Smooth muscle cell (in vitro differentiated cells): ENCODE measurements at regions not wholly inside any gene's neighbourhood (a gene's known extent, or its start where the extent isn't known, plus 50 kb on each side); places are given as distances from the start of the nearest gene placed in this dataset.

ENCODE experiments used
- DNase-seq: peaks from one replicate; lab custom pipeline; 2025; ENCODE audit not compliant: unreplicated experiment; lab: John Stamatoyannopoulos, UW
- H2AFZ ChIP-seq: fragments of 200-600 bp; sonication (generic); 2 replicates; pipeline ENCODE4 v1.6.0; 2016; ENCODE audit warnings: antibody characterized with exemption, low read depth, mild to moderate bottlenecking
- H3F3A ChIP-seq: fragments of 200-600 bp; sonication (generic); 2 replicates; pipeline ENCODE4 v1.6.0; 2017; ENCODE audit warnings: antibody characterized with exemption, low read depth
- H3K27ac ChIP-seq: fragments of 200-600 bp; sonication (generic); 2 replicates; pipeline ENCODE4 v1.5.1; 2016; ENCODE audit warnings: low read depth, mild to moderate bottlenecking
- H3K27me3 ChIP-seq: fragments of 200-600 bp; sonication (generic); 2 replicates; pipeline ENCODE4 v1.6.1; 2016; ENCODE audit warnings: low read depth, mild to moderate bottlenecking
- H3K36me3 ChIP-seq: fragments of 200-600 bp; sonication (generic); 2 replicates; pipeline ENCODE4 v1.5.1; 2016; ENCODE audit warnings: low read depth
- H3K4me1 ChIP-seq: fragments of 200-600 bp; sonication (generic); 2 replicates; pipeline ENCODE4 v1.5.1; 2016; ENCODE audit warnings: low read depth
- H3K4me2 ChIP-seq: fragments of 200-600 bp; sonication (generic); 2 replicates; pipeline ENCODE4 v1.6.0; 2016; ENCODE audit warnings: mild to moderate bottlenecking
- H3K4me3 ChIP-seq: fragments of 200-600 bp; sonication (generic); 2 replicates; pipeline ENCODE4 v1.5.1; 2016; ENCODE audit warnings: mild to moderate bottlenecking
- H3K79me2 ChIP-seq: fragments of 200-600 bp; sonication (generic); 2 replicates; pipeline ENCODE4 v1.6.0; 2016; ENCODE audit warnings: low read depth, mild to moderate bottlenecking
- H3K9ac ChIP-seq: fragments of 200-600 bp; sonication (generic); 2 replicates; pipeline ENCODE4 v1.6.0; 2016; ENCODE audit warnings: low read depth
- H3K9me3 ChIP-seq: fragments of 200-600 bp; sonication (generic); replicated peaks from 2 replicates; pipeline ENCODE4 v1.5.1; 2016; ENCODE audit warnings: low read depth
- H4K20me1 ChIP-seq: fragments of 200-600 bp; sonication (generic); 2 replicates; pipeline ENCODE4 v1.6.0; 2016; ENCODE audit warnings: low read depth
- CTCF ChIP-seq: fragments of 200-600 bp; sonication (generic); IDR thresholded peaks from 2 replicates; pipeline ENCODE4 v1.5.1; 2017; ENCODE audit warnings: borderline replicate concordance, mild to moderate bottlenecking, antibody characterized with exemption; ENCODE audit not compliant: insufficient read depth, poor library complexity, severe bottlenecking
- WGBS: methylation state at CpG from one replicate; pipeline ENCODE4 v1.1.7; 2016; ENCODE audit warnings: low lambda C conversion rate; 5-methylcytosine and 5-hydroxymethylcytosine counted together

- no peak for DNase-seq
- TF ChIP-seq CTCF = no peak
- H3K4me2 ChIP-seq = no peak overlapping the region
- H3K9me3 ChIP-seq = no peaks in the 10 kb centered on the region
- no peaks in the 10 kb centered on the region for H3K27me3 ChIP-seq
- no peaks in the 10 kb centered on the region for H3K4me1 ChIP-seq
- no peaks in the 10 kb centered on the region for H4K20me1 ChIP-seq
- no peak overlapping the region for H2AFZ ChIP-seq
- H3K4me3 ChIP-seq = no peak overlapping the region
- whole genome bisulfite sequencing = 72% methylated on average over 7 of the region's 7 CpGs
- H3K9ac ChIP-seq = no peak overlapping the region
- H3K36me3 ChIP-seq = no peaks in the 10 kb centered on the region
- H3K79me2 ChIP-seq = no peaks in the 10 kb centered on the region
- no peaks in the 10 kb centered on the region for H3F3A ChIP-seq
- H3K27ac ChIP-seq = no peak overlapping the region
These were observed 99.2 kb upstream of the BOD1 start for GRCh38 chr5:173715607-173716006.

- no peaks in the 10 kb centered on the region for H3K27me3 ChIP-seq
- no peak for TF ChIP-seq CTCF
- 94% methylated on average over 10 of the region's 10 CpGs for WGBS
These were observed 99.7 kb upstream of the BOD1 start for GRCh38 chr5:173716058-173716682.

GRCh38 chr5:173717959-173718358, 101.5 kb upstream of the BOD1 start:
- Histone ChIP-seq H3K79me2 (no peaks in the 10 kb centered on the region), H4K20me1 (no peaks in the 10 kb centered on the region), H3K4me1 (no peaks in the 10 kb centered on the region), H3K9ac (no peak overlapping the region), H3K36me3 (no peaks in the 10 kb centered on the region), H3K27ac (no peak overlapping the region), H2AFZ (no peak overlapping the region), H3K4me3 (no peak overlapping the region), H3K27me3 (no peaks in the 10 kb centered on the region), H3K4me2 (no peak overlapping the region), H3K9me3 (no peaks in the 10 kb centered on the region), H3F3A (no peaks in the 10 kb centered on the region)
- DNase-seq = no peak
- 89% methylated on average over 10 of the region's 10 CpGs for WGBS
- TF ChIP-seq CTCF = no peak

More at GRCh38 chr5:173716058-173716682, 99.7 kb upstream of the BOD1 start:
- Histone ChIP-seq H3F3A (no peaks in the 10 kb centered on the region), H3K9ac (no peak overlapping the region), H3K4me2 (no peak overlapping the region), H3K9me3 (no peaks in the 10 kb centered on the region), H3K36me3 (no peaks in the 10 kb centered on the region), H3K79me2 (no peaks in the 10 kb centered on the region), H2AFZ (no peak overlapping the region), H4K20me1 (no peaks in the 10 kb centered on the region), H3K4me1 (no peaks in the 10 kb centered on the region), H3K27ac (no peak overlapping the region), H3K4me3 (no peak overlapping the region)
- DNase-seq = no peak

- TF ChIP-seq CTCF = no peak
- 93% methylated on average over 10 of the region's 10 CpGs for WGBS
These were observed 102.0 kb upstream of the BOD1 start for GRCh38 chr5:173718469-173718868.

More at GRCh38 chr5:173718469-173718868, 102.0 kb upstream of the BOD1 start:
- Histone ChIP-seq H3K36me3 (no peaks in the 10 kb centered on the region), H3F3A (no peaks in the 10 kb centered on the region), H3K27ac (no peak overlapping the region), H3K4me3 (no peak overlapping the region), H3K4me1 (no peaks in the 10 kb centered on the region), H3K9me3 (no peaks in the 10 kb centered on the region), H3K4me2 (no peak overlapping the region), H4K20me1 (no peaks in the 10 kb centered on the region), H3K9ac (no peak overlapping the region), H3K79me2 (no peaks in the 10 kb centered on the region), H2AFZ (no peak overlapping the region), H3K27me3 (no peaks in the 10 kb centered on the region)
- DNase-seq = no peak
